ENCODE measurements at regions not wholly inside any gene's neighbourhood (a gene's known extent, or its start where the extent isn't known, plus 50 kb on each side); places are given as distances from the start of the nearest gene placed in this dataset.

DNA sequence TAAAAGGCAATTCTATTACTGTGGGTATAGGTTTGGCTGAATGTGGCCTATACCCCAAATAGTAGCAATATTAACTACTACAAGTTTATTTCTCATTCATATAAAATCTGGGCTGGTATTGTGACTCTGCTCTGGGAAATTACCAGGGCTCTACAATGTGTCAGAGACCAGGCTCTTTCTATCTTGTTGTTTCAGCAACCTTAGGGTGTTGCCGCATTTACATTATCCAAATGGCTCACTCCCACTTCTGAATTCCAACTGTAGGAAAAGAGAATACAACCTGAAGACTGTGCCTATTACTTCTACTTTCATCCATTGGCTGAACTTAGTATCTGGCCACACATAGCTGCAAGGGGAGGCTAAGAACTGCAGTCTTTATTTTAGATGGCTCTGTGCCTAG lies 106.7 kb upstream of the CENPW start:
- Histone ChIP-seq H3K27me3 (no peaks in the 10 kb centered on the region), H3K9me3 (no peaks in the 10 kb centered on the region), H3K36me3 (no peaks in the 10 kb centered on the region), H3K4me1 (no peaks in the 10 kb centered on the region), H3K4me3 (no peak overlapping the region), H3K27ac (no peak overlapping the region)
- no peak for DNase-seq
- WGBS, 2 donors: 100% methylated on average over 1 of the region's 1 CpG
- ATAC-seq (ENCODE audit: low FRiP score in 2 of 2): no peak
- no peak for TF ChIP-seq POLR2A (IDR thresholded peaks at IDR 0.05)
- no peak for TF ChIP-seq CTCF (IDR thresholded peaks at IDR 0.05)
- TF ChIP-seq EP300 (IDR thresholded peaks at IDR 0.05): no peak
- TF ChIP-seq POLR2AphosphoS5 (IDR thresholded peaks at IDR 0.05): no peak

- 100% methylated on average over 1 of the region's 1 CpG for WGBS, 2 donors
- no peaks in the 10 kb centered on the region for H3K27me3 ChIP-seq
Measured at GRCh38 chr6:126235363-126235762, 104.6 kb upstream of the CENPW start.

DNA sequence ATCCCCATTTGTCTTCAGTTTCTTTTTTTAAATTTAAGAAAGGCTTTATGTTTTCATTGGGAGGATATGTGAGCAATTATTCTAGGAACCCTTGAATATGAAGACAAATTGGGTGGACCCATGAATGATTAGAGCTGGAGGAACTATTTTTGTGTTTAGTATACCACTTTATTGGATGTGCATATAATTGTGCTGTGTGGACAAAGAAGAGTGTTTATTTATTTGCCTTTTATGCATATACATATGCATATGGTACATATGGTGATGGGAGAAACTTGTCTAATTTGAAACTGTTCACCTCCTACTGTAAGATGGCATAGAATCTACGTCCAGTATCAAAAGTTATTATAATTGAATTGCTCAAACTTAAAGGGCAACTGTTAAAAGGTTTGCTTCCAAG lies 94.8 kb upstream of the CENPW start:
- DNase-seq: no peak
- H3K9me3 ChIP-seq: peaks cover 0 to 8% (median 0%) of the 10 kb centered on the region in 4 donors
- H3K4me1 ChIP-seq: no peaks in the 10 kb centered on the region
- no peak for ATAC-seq (ENCODE audit: low FRiP score in 2 of 2)
- TF ChIP-seq POLR2A (IDR thresholded peaks at IDR 0.05): no peak
- no peak for TF ChIP-seq EP300 (IDR thresholded peaks at IDR 0.05)
- no peak overlapping the region for H3K4me3 ChIP-seq
- 85 to 87% methylated on average over 1 of the region's 1 CpG for WGBS, 2 donors
- no peak overlapping the region for H3K27ac ChIP-seq
- no peaks in the 10 kb centered on the region for H3K36me3 ChIP-seq
- no peaks in the 10 kb centered on the region for H3K27me3 ChIP-seq

More at GRCh38 chr6:126235363-126235762, 104.6 kb upstream of the CENPW start:
- Histone ChIP-seq H3K9me3 (peaks cover 0 to 2% (median 0%) of the 10 kb centered on the region in 4 donors), H3K27ac (no peak overlapping the region), H3K4me3 (no peak overlapping the region), H3K4me1 (no peaks in the 10 kb centered on the region), H3K36me3 (no peaks in the 10 kb centered on the region)
- TF ChIP-seq POLR2A (IDR thresholded peaks at IDR 0.05) (no peak), CTCF (IDR thresholded peaks at IDR 0.05) (no peak), EP300 (IDR thresholded peaks at IDR 0.05) (no peak)
- DNase-seq: no peak
- no peak for ATAC-seq (ENCODE audit: low FRiP score in 2 of 2)

DNA sequence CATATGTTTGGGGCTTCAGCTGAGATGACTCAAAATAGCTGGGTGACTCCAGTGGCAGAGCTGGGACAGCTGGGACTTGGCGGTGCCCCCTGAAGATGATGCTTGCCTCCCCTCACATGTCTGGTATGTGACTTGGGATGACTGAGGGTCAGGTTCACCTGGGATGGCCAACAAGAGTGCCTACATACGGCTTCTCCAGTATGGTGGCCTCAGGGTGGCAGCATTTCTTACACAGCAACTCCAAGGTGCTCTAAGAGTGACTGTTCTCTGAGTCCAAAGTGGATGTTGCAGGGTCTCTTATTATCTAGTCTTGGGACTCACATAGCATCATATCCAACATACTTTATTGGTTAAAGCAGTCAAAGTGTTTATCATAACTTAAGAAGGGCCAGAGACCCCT lies 87.8 kb upstream of the CENPW start:
- no peak for TF ChIP-seq CTCF (IDR thresholded peaks at IDR 0.05)
- TF ChIP-seq EP300 (IDR thresholded peaks at IDR 0.05): no peak
- no peak for TF ChIP-seq POLR2A (IDR thresholded peaks at IDR 0.05)
- TF ChIP-seq POLR2AphosphoS5 (IDR thresholded peaks at IDR 0.05): no peak
- peak in 1 of 2 donors; percentile 16 for ATAC-seq (ENCODE audit: low FRiP score in 2 of 2)
- WGBS, 2 donors: 92 to 100% methylated on average over 1 to 2 of the region's 2 CpGs
- Histone ChIP-seq H3K4me3 (no peak overlapping the region), H3K36me3 (no peaks in the 10 kb centered on the region), H3K4me1 (no peaks in the 10 kb centered on the region), H3K27me3 (no peaks in the 10 kb centered on the region), H3K27ac (no peak overlapping the region), H3K9me3 (no peaks in the 10 kb centered on the region)
- no peak for DNase-seq

DNA sequence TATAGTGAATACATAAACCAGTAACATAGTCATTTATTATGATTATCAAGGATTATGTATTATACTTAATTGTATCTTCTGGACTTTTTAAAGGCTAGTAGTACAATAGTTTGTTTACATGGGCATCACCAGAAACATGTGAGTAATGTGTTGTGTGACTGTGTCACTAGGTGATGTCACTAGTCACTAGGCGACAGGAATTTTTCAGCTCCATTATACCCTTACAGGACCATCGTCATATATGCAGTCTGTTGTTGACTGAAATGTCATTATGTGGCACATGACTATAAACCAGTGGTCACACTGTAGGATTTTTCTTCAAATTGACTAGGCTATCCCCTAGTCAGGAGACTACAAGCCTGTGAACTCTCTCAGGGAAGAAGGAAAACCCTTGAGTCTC lies 86.5 kb upstream of the CENPW start:
- 74 to 95% methylated on average over 2 of the region's 2 CpGs for WGBS, 2 donors
- Histone ChIP-seq H3K27me3 (no peaks in the 10 kb centered on the region), H3K27ac (no peak overlapping the region), H3K4me3 (no peak overlapping the region), H3K9me3 (no peaks in the 10 kb centered on the region), H3K36me3 (no peaks in the 10 kb centered on the region), H3K4me1 (no peaks in the 10 kb centered on the region)
- TF ChIP-seq EP300 (IDR thresholded peaks at IDR 0.05): no peak
- TF ChIP-seq POLR2A (IDR thresholded peaks at IDR 0.05): no peak
- DNase-seq: no peak
- no peak for ATAC-seq (ENCODE audit: low FRiP score in 2 of 2)

GRCh38 chr6:126258150-126258549 lies 81.8 kb upstream of the CENPW start:
- peaks cover 0 to 7% (median 6%) of the 10 kb centered on the region in 4 donors for H3K9me3 ChIP-seq
- TF ChIP-seq POLR2AphosphoS5 (IDR thresholded peaks at IDR 0.05) (no peak), POLR2A (IDR thresholded peaks at IDR 0.05) (no peak)
- WGBS, 2 donors: 94 to 95% methylated on average over 14 of the region's 18 CpGs
- ATAC-seq (ENCODE audit: low FRiP score in 2 of 2) (peak in 1 of 2 donors; percentile 21), DNase-seq (peak in 1 of 2 donors; percentile 80)
- H3K4me1 ChIP-seq: no peaks in the 10 kb centered on the region
- H3K27ac ChIP-seq: no peak overlapping the region
- no peaks in the 10 kb centered on the region for H3K36me3 ChIP-seq
- no peak overlapping the region for H3K4me3 ChIP-seq
- no peaks in the 10 kb centered on the region for H3K27me3 ChIP-seq
